ENCODE measurements at regions not wholly inside any gene's neighbourhood (a gene's known extent, or its start where the extent isn't known, plus 50 kb on each side); places are given as distances from the start of the nearest gene placed in this dataset.

- 51 to 71% methylated on average over 3 of the region's 3 CpGs for WGBS, 2 donors
- no peak for TF ChIP-seq POLR2A (IDR thresholded peaks at IDR 0.05)
- TF ChIP-seq CTCF (IDR thresholded peaks at IDR 0.05) = no peak
- Histone ChIP-seq H3K4me1 (peaks cover 0 to 7% (median 0%) of the 10 kb centered on the region in 3 donors), H3K27me3 (no peaks in the 10 kb centered on the region), H3K9me3 (no peaks in the 10 kb centered on the region), H3K4me3 (no peak overlapping the region), H3K27ac (no peak overlapping the region), H3K36me3 (no peaks in the 10 kb centered on the region)
- DNase-seq = no peak
- intact Hi-C loops (cut with DNase I) = no loop called here
Observed at GRCh38 chr9:18058564-18059442, 415.1 kb upstream of the ADAMTSL1 start.

GRCh38 chr9:18059447-18059846 is 414.5 kb upstream of the ADAMTSL1 start:
- intact Hi-C loops (cut with DNase I) = no loop called here
- Histone ChIP-seq H3K9me3 (no peaks in the 10 kb centered on the region), H3K27ac (no peak overlapping the region), H3K27me3 (no peaks in the 10 kb centered on the region), H3K4me3 (no peak overlapping the region), H3K4me1 (peaks cover 0 to 7% (median 0%) of the 10 kb centered on the region in 3 donors), H3K36me3 (no peaks in the 10 kb centered on the region)
- DNase-seq = no peak
- TF ChIP-seq POLR2A (IDR thresholded peaks at IDR 0.05) (no peak), CTCF (IDR thresholded peaks at IDR 0.05) (no peak)
- WGBS, 2 donors = 65 to 70% methylated on average over 1 of the region's 1 CpG

- DNase-seq = no peak
- TF ChIP-seq CTCF (IDR thresholded peaks at IDR 0.05) (peak in 2 of 6 experiments; percentile 17 to 39), POLR2A (IDR thresholded peaks at IDR 0.05) (no peak)
- intact Hi-C loops (cut with DNase I) = no loop called here
- H3K9me3 ChIP-seq = no peaks in the 10 kb centered on the region
- H3K27ac ChIP-seq = no peak overlapping the region
- H3K36me3 ChIP-seq = no peaks in the 10 kb centered on the region
- H3K4me3 ChIP-seq = no peak overlapping the region
- no peaks in the 10 kb centered on the region for H3K27me3 ChIP-seq
- WGBS, 2 donors = 19 to 32% methylated on average over 3 of the region's 3 CpGs
- peaks cover 0 to 7% (median 0%) of the 10 kb centered on the region in 3 donors for H3K4me1 ChIP-seq
Observed at GRCh38 chr9:18060269-18060934, 413.6 kb upstream of the ADAMTSL1 start.

- no peak for DNase-seq
- TF ChIP-seq POLR2A (IDR thresholded peaks at IDR 0.05) = no peak
- H3K36me3 ChIP-seq = no peaks in the 10 kb centered on the region
- H3K4me3 ChIP-seq = no peak overlapping the region
- intact Hi-C loops (cut with DNase I) = no loop called here
- H3K27ac ChIP-seq = no peak overlapping the region
- no peaks in the 10 kb centered on the region for H3K9me3 ChIP-seq
- H3K4me1 ChIP-seq = peaks cover 0 to 7% (median 0%) of the 10 kb centered on the region in 3 donors
- no peaks in the 10 kb centered on the region for H3K27me3 ChIP-seq
Observed at GRCh38 chr9:18061332-18061731, 412.6 kb upstream of the ADAMTSL1 start.

GRCh38 chr9:18061856-18062255 is 412.1 kb upstream of the ADAMTSL1 start:
- TF ChIP-seq POLR2A (IDR thresholded peaks at IDR 0.05) = no peak
- no peak for TF ChIP-seq CTCF (IDR thresholded peaks at IDR 0.05)
- intact Hi-C loops (cut with DNase I) = no loop called here
- 6 to 7% methylated on average over 2 of the region's 2 CpGs for WGBS, 2 donors

More at GRCh38 chr9:18061856-18062255, 412.1 kb upstream of the ADAMTSL1 start:
- Histone ChIP-seq H3K27me3 (no peaks in the 10 kb centered on the region), H3K4me3 (no peak overlapping the region), H3K9me3 (no peaks in the 10 kb centered on the region), H3K4me1 (peaks cover 0 to 7% (median 0%) of the 10 kb centered on the region in 3 donors), H3K36me3 (no peaks in the 10 kb centered on the region), H3K27ac (no peak overlapping the region)
- DNase-seq = no peak

All from esophagus squamous epithelium (tissue), 5 donors.